Germinal center (tissue), 1 donor: ENCODE measurements at regions not wholly inside any gene's neighbourhood (a gene's known extent, or its start where the extent isn't known, plus 50 kb on each side); places are given as distances from the start of the nearest gene placed in this dataset.
"Not testable (repeated sequence)": the region's sequence is repeated elsewhere in the genome, so short reads cannot be mapped to it uniquely, and the experiment has no call there.

ENCODE experiments used
- DNase-seq: peaks from one replicate; pipeline ENCODE4 v3.0.0; 2012; ENCODE audit warnings: mixed read lengths, low spot score

DNA sequence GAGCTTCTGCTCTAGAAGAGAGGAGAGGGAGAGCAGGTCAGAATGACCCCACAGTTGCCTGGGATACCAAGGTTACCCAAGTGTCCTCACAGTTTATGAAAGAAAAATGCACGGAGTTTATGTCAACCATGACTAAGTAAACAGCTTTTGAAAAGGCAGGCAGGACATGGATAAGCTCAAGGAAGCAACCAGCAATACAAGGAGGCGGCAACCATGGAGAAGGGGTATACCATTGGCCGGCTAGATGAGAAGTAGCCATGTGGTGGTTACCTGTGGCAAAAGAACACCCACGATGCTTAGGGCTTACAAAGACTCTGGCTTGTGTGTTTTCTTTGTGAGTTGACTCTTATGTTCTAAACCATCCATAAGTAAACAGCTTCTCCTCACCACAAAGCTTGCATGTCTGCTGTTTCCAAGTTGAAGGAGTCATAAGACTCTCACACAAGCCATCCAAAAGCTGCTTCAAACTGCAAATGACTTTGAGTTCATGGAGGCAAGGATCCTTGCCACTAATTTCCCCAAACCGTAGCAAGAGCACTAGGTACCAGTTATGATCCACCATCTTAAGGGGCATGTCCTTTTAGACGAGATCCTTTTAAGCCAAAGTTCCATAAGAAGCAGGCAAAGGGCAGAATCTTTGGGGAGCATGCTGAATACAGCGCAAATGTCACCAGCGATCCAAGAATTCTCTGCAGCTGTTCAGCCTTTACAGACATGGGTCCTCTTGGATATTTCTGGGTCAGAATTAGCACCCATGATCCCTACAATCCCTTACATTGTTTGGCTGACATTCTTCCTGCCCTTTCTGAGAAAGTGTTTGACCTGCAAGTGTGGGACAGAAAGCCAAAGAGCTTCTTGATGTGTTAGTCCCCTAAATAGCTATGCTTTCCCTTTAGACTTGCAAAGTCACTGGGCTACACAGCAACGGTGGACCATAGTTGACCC lies 74.8 kb upstream of the IPO5 start:
- no peak for DNase-seq

DNA sequence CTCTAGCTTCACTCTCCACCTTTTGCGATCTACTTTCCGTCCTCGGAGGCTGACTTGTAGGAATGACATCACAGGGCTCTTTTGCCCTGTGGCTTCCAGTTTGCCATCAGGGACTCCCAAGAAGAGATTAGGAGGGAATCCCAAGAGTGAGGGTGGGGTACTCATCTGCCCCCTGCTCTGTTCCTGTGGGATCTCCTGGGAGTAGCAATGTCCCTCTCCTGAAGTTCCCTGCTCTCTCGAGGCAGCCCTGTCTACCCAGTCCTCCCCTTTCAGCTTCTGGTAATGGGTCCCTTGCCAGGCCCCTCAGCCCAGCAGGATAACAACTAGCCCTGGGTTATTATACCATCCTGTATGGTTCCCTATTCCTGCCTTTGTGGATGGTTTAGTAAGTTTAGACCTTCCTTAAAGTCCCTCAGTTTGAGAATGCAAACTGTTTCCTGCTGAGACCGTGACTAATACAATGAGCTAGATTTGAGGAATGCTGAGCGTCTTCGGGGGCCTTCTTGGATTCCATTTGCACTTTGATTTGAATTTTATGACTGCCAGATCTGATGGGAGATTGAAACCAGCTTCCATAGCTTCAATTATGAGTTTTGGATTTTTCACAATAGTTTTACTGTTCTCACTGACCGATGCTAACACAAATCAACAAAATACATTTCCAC lies 73.7 kb upstream of the IPO5 start:
- no peak for DNase-seq

GRCh38 chr13:97880311-97880675 lies 73.2 kb upstream of the IPO5 start:
- DNase-seq = no peak

GRCh38 chr13:97881556-97881955 lies 71.9 kb upstream of the IPO5 start:
- no peak for DNase-seq

DNA sequence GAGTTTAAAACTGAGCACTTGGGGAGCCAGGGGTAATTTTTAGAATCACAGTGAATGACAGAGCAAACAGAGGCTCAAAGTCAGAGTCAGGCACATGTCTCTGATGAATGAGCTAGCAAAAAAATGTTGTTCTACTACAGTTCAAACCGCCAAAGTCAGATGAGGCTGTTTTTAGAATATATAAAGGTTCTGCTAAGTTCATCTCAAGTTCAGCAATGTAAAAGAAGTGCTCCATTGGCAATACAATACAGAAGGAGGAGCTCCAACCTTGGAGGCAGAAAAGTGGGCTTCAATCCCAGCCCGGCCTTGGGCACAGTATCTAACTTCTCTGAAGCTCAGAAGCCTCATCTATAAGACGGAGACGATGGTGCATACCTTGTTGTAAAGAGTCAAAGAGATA lies 70.1 kb upstream of the IPO5 start:
- DNase-seq = no peak

DNA sequence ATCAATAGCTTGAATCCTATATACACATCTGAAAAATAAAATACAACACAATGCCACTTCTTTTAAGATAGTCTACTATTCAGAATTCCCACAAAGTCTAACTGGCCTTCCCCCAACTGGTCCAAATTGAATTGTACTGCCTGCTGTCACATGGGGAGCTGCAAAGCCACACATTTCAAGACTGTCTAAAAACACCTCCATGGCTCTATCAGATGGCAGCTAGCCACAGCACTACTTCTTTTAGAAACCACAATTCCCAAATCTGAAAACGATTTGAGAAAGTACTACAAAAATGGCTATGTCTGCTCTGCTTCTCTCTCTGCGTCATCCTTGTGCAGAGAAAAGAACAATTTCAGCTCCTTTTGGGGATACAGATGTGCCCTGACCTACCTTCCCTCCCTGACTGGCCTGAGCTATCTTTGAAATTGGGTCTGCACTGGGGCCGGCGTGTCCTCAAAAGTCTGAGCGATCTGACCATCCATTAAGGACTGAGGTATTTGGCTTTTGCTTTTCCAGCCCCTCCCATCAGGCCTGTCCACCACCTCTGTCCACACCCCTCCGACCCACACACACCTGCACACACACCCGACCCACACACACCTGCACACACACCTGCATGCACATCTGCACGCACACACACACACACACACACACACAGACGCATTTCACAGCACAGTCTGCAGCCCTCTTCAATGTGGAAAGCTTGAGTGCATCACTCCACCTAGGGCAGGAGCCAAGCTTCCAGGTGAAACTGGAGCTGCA lies 68.6 kb upstream of the IPO5 start:
- DNase-seq = no peak

- no peak for DNase-seq
Observed at GRCh38 chr13:97885641-97886040, 67.8 kb upstream of the IPO5 start.

GRCh38 chr13:97889803-97890202 lies 63.7 kb upstream of the IPO5 start:
- DNase-seq = no peak

GRCh38 chr13:97890573-97890972 lies 62.9 kb upstream of the IPO5 start:
- DNase-seq = no peak

GRCh38 chr13:97891964-97892363 lies 61.5 kb upstream of the IPO5 start:
- not testable (repeated sequence) for DNase-seq

- no peak for DNase-seq
Observed at GRCh38 chr13:97892717-97893116, 60.8 kb upstream of the IPO5 start.

DNA sequence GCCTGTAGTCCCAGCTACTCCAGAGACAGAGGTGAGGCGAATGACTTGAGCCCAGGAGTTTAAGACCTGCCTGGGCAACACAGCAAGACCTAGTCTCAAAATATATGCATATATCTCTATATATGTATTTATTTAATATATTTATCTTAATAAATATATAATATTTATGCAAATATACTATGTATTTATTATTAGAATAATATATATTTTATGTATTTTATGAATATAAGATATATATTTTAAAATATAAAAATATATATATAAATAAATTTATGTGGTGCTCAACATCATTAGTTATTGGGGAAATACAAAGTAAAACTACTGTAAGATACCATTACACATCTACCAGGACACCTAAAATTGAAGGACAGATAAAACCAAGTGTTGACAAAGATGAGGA lies 58.1 kb upstream of the IPO5 start:
- no peak for DNase-seq

GRCh38 chr13:97896446-97896845 lies 57.0 kb upstream of the IPO5 start:
- no peak for DNase-seq

DNA sequence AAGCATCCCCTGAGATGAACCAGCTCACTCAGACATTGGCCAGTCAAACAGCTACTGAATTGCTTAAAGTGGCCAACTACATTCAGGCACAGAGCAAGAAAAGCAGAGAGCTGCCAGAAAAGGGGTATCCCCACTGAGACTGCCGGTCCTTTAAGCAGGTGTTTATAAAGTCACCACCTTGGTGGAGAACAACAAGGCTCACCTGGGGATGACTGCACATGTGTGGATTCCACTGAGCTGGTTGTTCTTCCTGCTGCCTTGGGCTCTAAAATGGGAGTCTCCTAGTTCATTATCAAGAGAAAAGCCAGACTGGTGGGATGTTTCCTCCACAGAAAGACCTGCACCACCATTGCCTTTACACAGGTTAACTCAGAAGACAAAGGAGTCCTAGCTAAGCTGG lies 51.8 kb upstream of the IPO5 start:
- DNase-seq = no peak
